Trophoblast cell (in vitro differentiated cells and primary cell): ENCODE measurements at regions not wholly inside any gene's neighbourhood (a gene's known extent, or its start where the extent isn't known, plus 50 kb on each side); places are given as distances from the start of the nearest gene placed in this dataset.

Source experiments
- DNase-seq, 2 donors: peaks; one replicate each; pipeline ENCODE4 v3.0.0-alpha.2; 2016
- H2AFZ ChIP-seq: 2 replicates; pipeline ENCODE4 v1.6.1; 2013; ENCODE audit warnings: low read length, moderate library complexity, mild to moderate bottlenecking; ENCODE audit not compliant: insufficient read depth, poor library complexity
- H2AK5ac ChIP-seq: 2 replicates; pipeline ENCODE4 v1.6.1; 2013; ENCODE audit warnings: mild to moderate bottlenecking, low read length
- H2BK120ac ChIP-seq: 2 replicates; pipeline ENCODE4 v1.6.1; 2013; ENCODE audit warnings: low read length, mild to moderate bottlenecking, moderate library complexity; ENCODE audit not compliant: insufficient read depth, poor library complexity
- H2BK12ac ChIP-seq: 2 replicates; pipeline ENCODE4 v1.6.1; 2013; ENCODE audit warnings: mild to moderate bottlenecking, low read length, moderate library complexity
- H2BK5ac ChIP-seq: 2 replicates; pipeline ENCODE4 v1.6.1; 2013; ENCODE audit warnings: low read length, low read depth, moderate library complexity, mild to moderate bottlenecking; ENCODE audit not compliant: poor library complexity
- H3K14ac ChIP-seq: 2 replicates; pipeline ENCODE4 v1.6.1; 2013; ENCODE audit warnings: mild to moderate bottlenecking, low read length
- H3K18ac ChIP-seq: 2 replicates; pipeline ENCODE4 v1.6.1; 2013; ENCODE audit warnings: mild to moderate bottlenecking, low read length
- H3K23ac ChIP-seq: 2 replicates; pipeline ENCODE4 v1.6.1; 2013; ENCODE audit warnings: low read length
- H3K27ac ChIP-seq: 2 replicates; pipeline ENCODE4 v1.5.1; 2013; ENCODE audit warnings: low read depth, mild to moderate bottlenecking, inconsistent platforms, low read length, moderate library complexity
- H3K27me3 ChIP-seq: 2 replicates; pipeline ENCODE4 v1.6.1; 2013; ENCODE audit warnings: inconsistent platforms, mild to moderate bottlenecking, low read length, moderate library complexity; ENCODE audit not compliant: insufficient read depth
- H3K36me3 ChIP-seq, 2 experiments: 1 replicate in 1 of 2; 2 replicates in 1 of 2; pipeline ENCODE4 v1.6.1; 2013; ENCODE audit warnings: low read length in 2 of 2, mild to moderate bottlenecking in 2 of 2, moderate library complexity in 1 of 2; ENCODE audit not compliant: insufficient read depth in 2 of 2, control insufficient read depth in 1 of 2
- H3K4ac ChIP-seq: 2 replicates; pipeline ENCODE4 v1.6.1; 2013; ENCODE audit warnings: low read depth, mild to moderate bottlenecking, low read length, moderate library complexity
- H3K4me1 ChIP-seq, 2 experiments: 1 replicate in 1 of 2; 2 replicates in 1 of 2; pipeline ENCODE4 v1.6.1; 2013; ENCODE audit warnings: low read length in 2 of 2, mild to moderate bottlenecking in 2 of 2, moderate library complexity in 1 of 2; ENCODE audit not compliant: insufficient read depth in 2 of 2, control insufficient read depth in 1 of 2
- H3K4me2 ChIP-seq: 2 replicates; pipeline ENCODE4 v1.6.1; 2013; ENCODE audit warnings: inconsistent platforms, mild to moderate bottlenecking, low read length, moderate library complexity
- H3K4me3 ChIP-seq: 2 replicates; pipeline ENCODE4 v1.5.1; 2013; ENCODE audit warnings: mild to moderate bottlenecking, low read depth, low read length, inconsistent platforms
- H3K79me1 ChIP-seq: one replicate; pipeline ENCODE4 v1.6.1; 2013; ENCODE audit warnings: low read length
- H3K79me2 ChIP-seq: 2 replicates; pipeline ENCODE4 v1.6.1; 2013; ENCODE audit warnings: low read length, mild to moderate bottlenecking; ENCODE audit not compliant: control insufficient read depth, insufficient read depth, poor library complexity
- H3K9ac ChIP-seq: 2 replicates; pipeline ENCODE4 v1.6.1; 2013; ENCODE audit warnings: mild to moderate bottlenecking, low read length
- H3K9me3 ChIP-seq: 2 replicates; pipeline ENCODE4 v1.6.1; 2013; ENCODE audit warnings: low read depth, mild to moderate bottlenecking, control low read depth, inconsistent platforms, low read length; ENCODE audit not compliant: insufficient read depth
- H4K12ac ChIP-seq: 2 replicates; pipeline ENCODE4 v1.6.1; 2013; ENCODE audit warnings: low read depth, mild to moderate bottlenecking, low read length, moderate library complexity
- H4K8ac ChIP-seq: 2 replicates; pipeline ENCODE4 v1.6.1; 2013; ENCODE audit warnings: low read depth, mild to moderate bottlenecking, low read length, moderate library complexity
- H4K91ac ChIP-seq: one replicate; pipeline ENCODE4 v1.6.1; 2013; ENCODE audit warnings: low read depth, mild to moderate bottlenecking, low read length, moderate library complexity
- WGBS: extraction: QIAGEN DNeasy Blood & Tissue Kit; methylation state at CpG from one replicate; pipeline ENCODE4 v1.1.7; 2013; ENCODE audit warnings: missing lambda C conversion rate; ENCODE audit not compliant: insufficient read length, insufficient coverage; ENCODE audit errors: extremely low coverage; 5-methylcytosine and 5-hydroxymethylcytosine counted together

- no peak for DNase-seq
- Histone ChIP-seq H4K8ac (no peak overlapping the region), H4K91ac (no peak overlapping the region), H2BK120ac (no peak overlapping the region), H3K4me1 (no peaks in the 10 kb centered on the region), H3K18ac (no peak overlapping the region), H3K4ac (no peak overlapping the region), H2BK12ac (no peak overlapping the region), H3K79me1 (no peaks in the 10 kb centered on the region), H3K27me3 (no peaks in the 10 kb centered on the region), H2BK5ac (no peak overlapping the region), H2AK5ac (no peak overlapping the region), H2AFZ (no peak overlapping the region), H3K4me2 (no peak overlapping the region), H3K9me3 (no peaks in the 10 kb centered on the region), H3K14ac (no peak overlapping the region), H3K23ac (no peak overlapping the region), H3K79me2 (no peaks in the 10 kb centered on the region), H3K9ac (no peak overlapping the region), H3K36me3 (no peaks in the 10 kb centered on the region), H3K27ac (no peak overlapping the region), H4K12ac (no peak overlapping the region), H3K4me3 (no peak overlapping the region)
- no CpG with 5 or more reads among the region's 4 CpGs for WGBS
Measured at GRCh38 chr18:26717123-26717719, 148.3 kb downstream of the AQP4 start.

DNA sequence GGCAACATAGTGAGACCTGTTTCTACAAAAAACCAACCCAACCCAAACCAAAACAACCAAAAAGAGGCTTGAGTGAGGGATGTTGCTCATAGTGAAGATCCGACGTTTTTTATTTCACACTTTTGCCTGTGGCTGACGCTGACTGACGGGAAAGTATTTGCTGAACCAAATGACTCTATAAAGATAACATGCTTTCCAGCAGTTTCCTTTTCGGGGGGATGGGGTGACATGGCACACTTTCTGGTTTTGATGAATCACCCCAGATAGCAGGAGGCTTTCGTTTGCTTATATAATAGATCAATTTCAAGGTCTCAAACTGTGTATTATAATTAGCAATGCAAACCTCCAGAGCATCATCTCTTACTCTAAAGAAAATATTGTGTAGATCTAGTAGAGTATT lies 150.8 kb downstream of the AQP4 start:
- H3K14ac ChIP-seq: no peak overlapping the region
- no peak overlapping the region for H2BK120ac ChIP-seq
- no CpG with 5 or more reads among the region's 6 CpGs for WGBS
- no peaks in the 10 kb centered on the region for H3K9me3 ChIP-seq
- H4K12ac ChIP-seq: no peak overlapping the region
- no peaks in the 10 kb centered on the region for H3K79me1 ChIP-seq
- no peak overlapping the region for H3K27ac ChIP-seq
- no peaks in the 10 kb centered on the region for H3K27me3 ChIP-seq
- no peaks in the 10 kb centered on the region for H3K4me1 ChIP-seq
- no peak overlapping the region for H3K9ac ChIP-seq
- no peak overlapping the region for H4K8ac ChIP-seq
- no peak overlapping the region for H3K23ac ChIP-seq
- no peaks in the 10 kb centered on the region for H3K36me3 ChIP-seq
- no peak overlapping the region for H4K91ac ChIP-seq
- no peak overlapping the region for H2BK5ac ChIP-seq
- no peak overlapping the region for H3K4ac ChIP-seq
- H2BK12ac ChIP-seq: no peak overlapping the region
- H3K4me2 ChIP-seq: no peak overlapping the region
- no peak for DNase-seq
- no peak overlapping the region for H3K4me3 ChIP-seq
- no peak overlapping the region for H2AK5ac ChIP-seq
- H3K79me2 ChIP-seq: no peaks in the 10 kb centered on the region
- no peak overlapping the region for H3K18ac ChIP-seq
- no peak overlapping the region for H2AFZ ChIP-seq

- no peak overlapping the region for H2BK5ac ChIP-seq
- H2AFZ ChIP-seq: no peak overlapping the region
- H3K14ac ChIP-seq: no peak overlapping the region
- H4K8ac ChIP-seq: no peak overlapping the region
- DNase-seq: no peak
- H3K18ac ChIP-seq: no peak overlapping the region
- no peaks in the 10 kb centered on the region for H3K79me1 ChIP-seq
- H3K4me3 ChIP-seq: no peak overlapping the region
- H2BK120ac ChIP-seq: no peak overlapping the region
- H4K91ac ChIP-seq: no peak overlapping the region
- no peaks in the 10 kb centered on the region for H3K79me2 ChIP-seq
- no peak overlapping the region for H3K4ac ChIP-seq
- no peaks in the 10 kb centered on the region for H3K9me3 ChIP-seq
- H3K27ac ChIP-seq: no peak overlapping the region
- no peak overlapping the region for H3K23ac ChIP-seq
- H2BK12ac ChIP-seq: no peak overlapping the region
- H3K4me2 ChIP-seq: no peak overlapping the region
- H4K12ac ChIP-seq: no peak overlapping the region
- H3K36me3 ChIP-seq: no peaks in the 10 kb centered on the region
- no peak overlapping the region for H2AK5ac ChIP-seq
- no peaks in the 10 kb centered on the region for H3K27me3 ChIP-seq
- WGBS: no CpG with 5 or more reads among the region's 3 CpGs
- H3K9ac ChIP-seq: no peak overlapping the region
- no peaks in the 10 kb centered on the region for H3K4me1 ChIP-seq
Measured at GRCh38 chr18:26711756-26712155, 153.8 kb downstream of the AQP4 start.

DNA sequence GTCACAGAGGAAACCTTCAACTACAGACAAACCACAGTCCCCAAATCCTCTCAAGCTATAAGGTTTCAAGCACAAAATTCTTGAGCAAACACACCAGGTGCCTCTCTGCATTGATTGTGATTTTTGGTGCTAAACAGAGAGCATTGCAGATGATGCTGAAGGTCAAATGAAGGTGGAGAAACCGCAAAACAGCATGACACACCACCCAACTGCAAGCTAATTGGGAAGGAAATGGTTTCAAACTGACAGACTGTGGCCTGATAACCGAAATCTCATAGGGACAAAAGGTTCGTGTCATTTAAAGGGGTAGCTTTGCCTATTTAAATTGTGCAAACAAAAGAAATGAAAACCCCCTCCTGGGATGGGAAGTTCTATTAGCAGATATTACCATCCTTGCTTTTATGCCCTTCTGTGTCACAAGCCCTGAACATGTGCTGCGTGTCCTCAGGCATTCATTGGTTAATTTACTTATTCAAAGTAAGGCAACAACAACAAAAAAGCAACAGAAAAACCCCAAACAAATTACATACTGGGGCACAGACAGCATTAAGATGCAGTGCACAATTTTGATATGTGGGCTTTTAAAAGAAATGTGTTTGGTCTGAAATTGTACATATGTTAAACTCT lies 154.9 kb downstream of the AQP4 start:
- no peak overlapping the region for H3K14ac ChIP-seq
- WGBS: no CpG with 5 or more reads among the region's 4 CpGs
- no peak overlapping the region for H4K12ac ChIP-seq
- H3K9ac ChIP-seq: no peak overlapping the region
- no peak for DNase-seq
- H3K27ac ChIP-seq: no peak overlapping the region
- H2BK5ac ChIP-seq: no peak overlapping the region
- no peak overlapping the region for H2AK5ac ChIP-seq
- H3K4ac ChIP-seq: no peak overlapping the region
- H2BK120ac ChIP-seq: no peak overlapping the region
- H4K91ac ChIP-seq: no peak overlapping the region
- no peaks in the 10 kb centered on the region for H3K9me3 ChIP-seq
- H3K4me3 ChIP-seq: no peak overlapping the region
- H2BK12ac ChIP-seq: no peak overlapping the region
- H3K23ac ChIP-seq: peak overlapping the region; percentile 44
- H3K79me2 ChIP-seq: no peaks in the 10 kb centered on the region
- no peaks in the 10 kb centered on the region for H3K4me1 ChIP-seq
- no peaks in the 10 kb centered on the region for H3K79me1 ChIP-seq
- H2AFZ ChIP-seq: no peak overlapping the region
- H3K4me2 ChIP-seq: no peak overlapping the region
- H3K36me3 ChIP-seq: no peaks in the 10 kb centered on the region
- H3K18ac ChIP-seq: no peak overlapping the region
- H3K27me3 ChIP-seq: no peaks in the 10 kb centered on the region
- H4K8ac ChIP-seq: no peak overlapping the region
